GM23338 (cell line): ENCODE measurements at regions not wholly inside any gene's neighbourhood (a gene's known extent, or its start where the extent isn't known, plus 50 kb on each side); places are given as distances from the start of the nearest gene placed in this dataset.

Experiments
- EZH2 ChIP-seq: fragments of 200-600 bp; sonication (generic); IDR thresholded peaks from one replicate; pipeline ENCODE4 v1.8.0; 2017; ENCODE audit warnings: antibody characterized with exemption, mild to moderate bottlenecking, low read depth; ENCODE audit not compliant: unreplicated experiment
- EZH2phosphoT487 ChIP-seq: fragments of 200-600 bp; sonication (generic); IDR thresholded peaks from one replicate; pipeline ENCODE4 v1.8.1; 2018; ENCODE audit warnings: antibody characterized with exemption; ENCODE audit not compliant: unreplicated experiment
- JUNB ChIP-seq: IDR thresholded peaks from one replicate; pipeline ENCODE4 v1.6.1; 2016; ENCODE audit warnings: antibody characterized with exemption; ENCODE audit not compliant: unreplicated experiment
- NANOG ChIP-seq: IDR thresholded peaks from 2 replicates; pipeline ENCODE4 v1.6.1; 2016; ENCODE audit warnings: antibody characterized with exemption, borderline replicate concordance
- POLR2AphosphoS5 ChIP-seq: IDR thresholded peaks from 2 replicates; pipeline ENCODE4 v1.6.1; 2016; ENCODE audit warnings: antibody characterized with exemption, low read depth
- ZNF114 ChIP-seq: fragments of 250-450 bp; sonication (Bioruptor Pico); IDR thresholded peaks from 2 replicates; pipeline ENCODE4 v1.5.0; 2020; ENCODE audit warnings: mild to moderate bottlenecking, moderate library complexity
- TF ChIP-seq, protein P1 (sequence below), 2 experiments: fragments of 200-600 bp in 1 of 2; sonication (generic) in 1 of 2; conservative IDR thresholded peaks; 2 replicates each; pipeline versions ENCODE4 v1.5.1 to v1.6.1; 2016 to 2017; ENCODE audit warnings: antibody characterized with exemption in 2 of 2, low read depth in 2 of 2, mild to moderate bottlenecking in 2 of 2, moderate library complexity in 1 of 2
- TF ChIP-seq, protein P2 (sequence below): IDR thresholded peaks from one replicate; pipeline ENCODE4 v1.6.1; 2018; ENCODE audit warnings: antibody characterized with exemption; ENCODE audit not compliant: unreplicated experiment
- TF ChIP-seq, protein P3 (sequence below): IDR thresholded peaks from 2 replicates; pipeline ENCODE4 v1.6.1; 2016; ENCODE audit warnings: antibody characterized with exemption

DNA sequence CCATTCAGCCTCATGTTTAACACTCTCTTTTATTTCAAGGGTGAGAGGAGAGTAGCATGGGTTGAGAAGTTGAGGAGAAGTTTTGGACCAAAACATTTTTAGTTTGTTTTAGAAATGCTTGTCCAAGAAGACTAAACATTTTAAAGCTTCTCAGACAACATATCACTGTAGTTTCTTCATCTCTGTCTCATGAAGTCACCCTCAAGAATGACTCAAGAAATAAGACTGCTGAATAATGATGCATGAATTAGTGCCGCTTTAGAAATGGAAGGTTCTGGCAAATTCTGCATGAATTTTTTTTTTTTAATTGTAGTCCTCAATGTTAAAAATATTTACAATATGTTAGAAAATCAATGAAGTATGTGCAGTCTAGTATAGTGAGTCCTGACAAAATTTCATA lies 422.7 kb upstream of the ARGLU1 start:
- TF ChIP-seq, protein P1, sequence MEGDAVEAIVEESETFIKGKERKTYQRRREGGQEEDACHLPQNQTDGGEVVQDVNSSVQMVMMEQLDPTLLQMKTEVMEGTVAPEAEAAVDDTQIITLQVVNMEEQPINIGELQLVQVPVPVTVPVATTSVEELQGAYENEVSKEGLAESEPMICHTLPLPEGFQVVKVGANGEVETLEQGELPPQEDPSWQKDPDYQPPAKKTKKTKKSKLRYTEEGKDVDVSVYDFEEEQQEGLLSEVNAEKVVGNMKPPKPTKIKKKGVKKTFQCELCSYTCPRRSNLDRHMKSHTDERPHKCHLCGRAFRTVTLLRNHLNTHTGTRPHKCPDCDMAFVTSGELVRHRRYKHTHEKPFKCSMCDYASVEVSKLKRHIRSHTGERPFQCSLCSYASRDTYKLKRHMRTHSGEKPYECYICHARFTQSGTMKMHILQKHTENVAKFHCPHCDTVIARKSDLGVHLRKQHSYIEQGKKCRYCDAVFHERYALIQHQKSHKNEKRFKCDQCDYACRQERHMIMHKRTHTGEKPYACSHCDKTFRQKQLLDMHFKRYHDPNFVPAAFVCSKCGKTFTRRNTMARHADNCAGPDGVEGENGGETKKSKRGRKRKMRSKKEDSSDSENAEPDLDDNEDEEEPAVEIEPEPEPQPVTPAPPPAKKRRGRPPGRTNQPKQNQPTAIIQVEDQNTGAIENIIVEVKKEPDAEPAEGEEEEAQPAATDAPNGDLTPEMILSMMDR (conservative IDR thresholded peaks at IDR 0.05; ENCODE audit: low read depth in 2 of 2) = no peak
- TF ChIP-seq EZH2phosphoT487 (no peak), JUNB (no peak), NANOG (no peak), EZH2 (no peak), POLR2AphosphoS5 (no peak), ZNF114 (no peak)
- TF ChIP-seq, protein P2, sequence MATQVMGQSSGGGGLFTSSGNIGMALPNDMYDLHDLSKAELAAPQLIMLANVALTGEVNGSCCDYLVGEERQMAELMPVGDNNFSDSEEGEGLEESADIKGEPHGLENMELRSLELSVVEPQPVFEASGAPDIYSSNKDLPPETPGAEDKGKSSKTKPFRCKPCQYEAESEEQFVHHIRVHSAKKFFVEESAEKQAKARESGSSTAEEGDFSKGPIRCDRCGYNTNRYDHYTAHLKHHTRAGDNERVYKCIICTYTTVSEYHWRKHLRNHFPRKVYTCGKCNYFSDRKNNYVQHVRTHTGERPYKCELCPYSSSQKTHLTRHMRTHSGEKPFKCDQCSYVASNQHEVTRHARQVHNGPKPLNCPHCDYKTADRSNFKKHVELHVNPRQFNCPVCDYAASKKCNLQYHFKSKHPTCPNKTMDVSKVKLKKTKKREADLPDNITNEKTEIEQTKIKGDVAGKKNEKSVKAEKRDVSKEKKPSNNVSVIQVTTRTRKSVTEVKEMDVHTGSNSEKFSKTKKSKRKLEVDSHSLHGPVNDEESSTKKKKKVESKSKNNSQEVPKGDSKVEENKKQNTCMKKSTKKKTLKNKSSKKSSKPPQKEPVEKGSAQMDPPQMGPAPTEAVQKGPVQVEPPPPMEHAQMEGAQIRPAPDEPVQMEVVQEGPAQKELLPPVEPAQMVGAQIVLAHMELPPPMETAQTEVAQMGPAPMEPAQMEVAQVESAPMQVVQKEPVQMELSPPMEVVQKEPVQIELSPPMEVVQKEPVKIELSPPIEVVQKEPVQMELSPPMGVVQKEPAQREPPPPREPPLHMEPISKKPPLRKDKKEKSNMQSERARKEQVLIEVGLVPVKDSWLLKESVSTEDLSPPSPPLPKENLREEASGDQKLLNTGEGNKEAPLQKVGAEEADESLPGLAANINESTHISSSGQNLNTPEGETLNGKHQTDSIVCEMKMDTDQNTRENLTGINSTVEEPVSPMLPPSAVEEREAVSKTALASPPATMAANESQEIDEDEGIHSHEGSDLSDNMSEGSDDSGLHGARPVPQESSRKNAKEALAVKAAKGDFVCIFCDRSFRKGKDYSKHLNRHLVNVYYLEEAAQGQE = no peak
- TF ChIP-seq, protein P3, sequence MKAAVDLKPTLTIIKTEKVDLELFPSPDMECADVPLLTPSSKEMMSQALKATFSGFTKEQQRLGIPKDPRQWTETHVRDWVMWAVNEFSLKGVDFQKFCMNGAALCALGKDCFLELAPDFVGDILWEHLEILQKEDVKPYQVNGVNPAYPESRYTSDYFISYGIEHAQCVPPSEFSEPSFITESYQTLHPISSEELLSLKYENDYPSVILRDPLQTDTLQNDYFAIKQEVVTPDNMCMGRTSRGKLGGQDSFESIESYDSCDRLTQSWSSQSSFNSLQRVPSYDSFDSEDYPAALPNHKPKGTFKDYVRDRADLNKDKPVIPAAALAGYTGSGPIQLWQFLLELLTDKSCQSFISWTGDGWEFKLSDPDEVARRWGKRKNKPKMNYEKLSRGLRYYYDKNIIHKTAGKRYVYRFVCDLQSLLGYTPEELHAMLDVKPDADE = no peak
